Nephron (organoid): ENCODE measurements at regions not wholly inside any gene's neighbourhood (a gene's known extent, or its start where the extent isn't known, plus 50 kb on each side); places are given as distances from the start of the nearest gene placed in this dataset.

Experiments used
- H3K27ac Mint-ChIP-seq, 3 experiments: 2 replicates each; pipeline ENCODE4 v1.8.0; 2020; ENCODE audit warnings: mixed read lengths in 3 of 3, mild to moderate bottlenecking in 2 of 3, moderate library complexity in 1 of 3
- H3K27me3 Mint-ChIP-seq: 2 replicates; pipeline ENCODE4 v1.8.0; 2021; ENCODE audit warnings: low read depth, mild to moderate bottlenecking, moderate library complexity, mixed read lengths
- H3K36me3 Mint-ChIP-seq: 2 replicates; pipeline ENCODE4 v1.8.0; 2020; ENCODE audit warnings: low read depth, mixed read lengths
- H3K4me1 Mint-ChIP-seq: 2 replicates; pipeline ENCODE4 v1.8.0; 2020; ENCODE audit warnings: mixed read lengths
- H3K4me3 Mint-ChIP-seq, 3 experiments: 2 replicates each; pipeline ENCODE4 v1.8.0; 2020; ENCODE audit warnings: mild to moderate bottlenecking in 3 of 3, mixed read lengths in 3 of 3, moderate library complexity in 2 of 3
- H3K9me3 Mint-ChIP-seq: 2 replicates; pipeline ENCODE4 v1.8.0; 2020; ENCODE audit warnings: mixed read lengths
- CTCF ChIP-seq, 3 experiments: fragments of 200-600 bp; sonication (generic); IDR thresholded peaks; one replicate each; pipeline ENCODE4 v1.5.0; 2021; ENCODE audit warnings: antibody characterized with exemption in 3 of 3; ENCODE audit not compliant: unreplicated experiment in 3 of 3

- TF ChIP-seq CTCF (IDR thresholded peaks at IDR 0.05; ENCODE audit: unreplicated experiment in 3 of 3) = no peak
- Mint-ChIP-seq H3K27me3 (no peaks in the 10 kb centered on the region), H3K36me3 (no peaks in the 10 kb centered on the region), H3K9me3 (no peaks in the 10 kb centered on the region), H3K4me1 (no peaks in the 10 kb centered on the region), H3K4me3 (no peak overlapping the region), H3K27ac (no peak overlapping the region)
Observed at GRCh38 chr3:191952609-191953008, 491.6 kb downstream of the PYDC2 start.

GRCh38 chr3:191958980-191959671 is 498.2 kb downstream of the PYDC2 start:
- no peaks in the 10 kb centered on the region for H3K36me3 Mint-ChIP-seq
- no peaks in the 10 kb centered on the region for H3K9me3 Mint-ChIP-seq
- peak overlapping the region; percentile 4 to 73 (median 19) for H3K27ac Mint-ChIP-seq
- no peak overlapping the region for H3K4me3 Mint-ChIP-seq
- no peaks in the 10 kb centered on the region for H3K27me3 Mint-ChIP-seq
- TF ChIP-seq CTCF (IDR thresholded peaks at IDR 0.05; ENCODE audit: unreplicated experiment in 3 of 3) = no peak
- peaks cover 15% of the 10 kb centered on the region for H3K4me1 Mint-ChIP-seq

- no peak for TF ChIP-seq CTCF (IDR thresholded peaks at IDR 0.05; ENCODE audit: unreplicated experiment in 3 of 3)
- H3K27me3 Mint-ChIP-seq = no peaks in the 10 kb centered on the region
- peaks cover 15% of the 10 kb centered on the region for H3K4me1 Mint-ChIP-seq
- H3K9me3 Mint-ChIP-seq = no peaks in the 10 kb centered on the region
- peak overlapping the region; percentile 18 to 73 (median 43) for H3K27ac Mint-ChIP-seq
- H3K36me3 Mint-ChIP-seq = no peaks in the 10 kb centered on the region
- H3K4me3 Mint-ChIP-seq = no peak overlapping the region
Observed at GRCh38 chr3:191959876-191960413, 499.0 kb downstream of the PYDC2 start.

GRCh38 chr3:191961022-191961421 is 500.1 kb downstream of the PYDC2 start:
- TF ChIP-seq CTCF (IDR thresholded peaks at IDR 0.05; ENCODE audit: unreplicated experiment in 3 of 3) = no peak
- Mint-ChIP-seq H3K9me3 (no peaks in the 10 kb centered on the region), H3K27me3 (no peaks in the 10 kb centered on the region), H3K4me3 (no peak overlapping the region), H3K4me1 (peaks cover 15% of the 10 kb centered on the region), H3K36me3 (no peaks in the 10 kb centered on the region), H3K27ac (peak overlapping the region; percentile 0 to 80 (median 2))

GRCh38 chr3:191961529-191961928 is 500.6 kb downstream of the PYDC2 start:
- no peaks in the 10 kb centered on the region for H3K36me3 Mint-ChIP-seq
- H3K4me3 Mint-ChIP-seq = no peak overlapping the region
- H3K9me3 Mint-ChIP-seq = no peaks in the 10 kb centered on the region
- H3K27ac Mint-ChIP-seq = peak overlapping the region; percentile 0 to 80 (median 2)
- peaks cover 15% of the 10 kb centered on the region for H3K4me1 Mint-ChIP-seq
- no peaks in the 10 kb centered on the region for H3K27me3 Mint-ChIP-seq
- no peak for TF ChIP-seq CTCF (IDR thresholded peaks at IDR 0.05; ENCODE audit: unreplicated experiment in 3 of 3)

GRCh38 chr3:191962324-191962723 is 501.4 kb downstream of the PYDC2 start:
- Mint-ChIP-seq H3K27me3 (no peaks in the 10 kb centered on the region), H3K4me1 (peaks cover 15% of the 10 kb centered on the region), H3K9me3 (no peaks in the 10 kb centered on the region), H3K36me3 (no peaks in the 10 kb centered on the region), H3K4me3 (no peak overlapping the region), H3K27ac (peak overlapping the region in 1 of 3 experiments; percentile 18)
- no peak for TF ChIP-seq CTCF (IDR thresholded peaks at IDR 0.05; ENCODE audit: unreplicated experiment in 3 of 3)
